ENCODE measurements at regions not wholly inside any gene's neighbourhood (a gene's known extent, or its start where the extent isn't known, plus 50 kb on each side); places are given as distances from the start of the nearest gene placed in this dataset.

DNA sequence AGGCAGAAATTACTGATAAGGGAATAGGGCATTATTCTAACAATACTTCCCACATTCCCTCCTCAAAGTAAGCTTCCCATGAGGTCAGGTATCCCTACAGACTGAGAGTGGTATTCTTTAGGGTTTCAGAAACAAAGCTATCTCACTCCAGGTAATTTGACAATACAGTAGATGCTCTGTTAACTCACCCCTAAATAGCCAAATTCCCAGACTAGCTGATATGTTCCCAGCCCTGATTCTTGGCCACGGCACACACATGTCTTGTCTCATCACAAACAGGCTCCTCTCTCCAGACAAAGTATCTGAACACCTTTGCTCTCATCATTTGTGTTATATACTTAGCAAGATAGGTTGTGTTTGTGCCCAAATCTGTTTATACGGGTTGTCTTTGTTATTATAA is 139.9 kb downstream of the ZNF608 start:
- ATAC-seq = no peak
- no peak for TF ChIP-seq ZC3H10 (CRISPR knock-in tag; IDR thresholded peaks at IDR 0.05)
- TF ChIP-seq, protein P1, sequence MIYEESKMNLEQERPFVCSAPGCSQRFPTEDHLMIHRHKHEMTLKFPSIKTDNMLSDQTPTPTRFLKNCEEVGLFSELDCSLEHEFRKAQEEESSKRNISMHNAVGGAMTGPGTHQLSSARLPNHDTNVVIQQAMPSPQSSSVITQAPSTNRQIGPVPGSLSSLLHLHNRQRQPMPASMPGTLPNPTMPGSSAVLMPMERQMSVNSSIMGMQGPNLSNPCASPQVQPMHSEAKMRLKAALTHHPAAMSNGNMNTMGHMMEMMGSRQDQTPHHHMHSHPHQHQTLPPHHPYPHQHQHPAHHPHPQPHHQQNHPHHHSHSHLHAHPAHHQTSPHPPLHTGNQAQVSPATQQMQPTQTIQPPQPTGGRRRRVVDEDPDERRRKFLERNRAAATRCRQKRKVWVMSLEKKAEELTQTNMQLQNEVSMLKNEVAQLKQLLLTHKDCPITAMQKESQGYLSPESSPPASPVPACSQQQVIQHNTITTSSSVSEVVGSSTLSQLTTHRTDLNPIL (CRISPR knock-in tag; IDR thresholded peaks at IDR 0.05; ENCODE audit: low read depth) = no peak
- TF ChIP-seq TCF4 (CRISPR knock-in tag; IDR thresholded peaks at IDR 0.05; ENCODE audit: borderline replicate concordance) = no peak
- TF ChIP-seq BACH2 (CRISPR knock-in tag; IDR thresholded peaks at IDR 0.05; ENCODE audit: borderline replicate concordance) = no peak
- TF ChIP-seq SNAI2 (CRISPR knock-in tag; IDR thresholded peaks at IDR 0.05) = no peak
- no peak for TF ChIP-seq RARB (CRISPR knock-in tag; IDR thresholded peaks at IDR 0.05)
- no peak for TF ChIP-seq PPARA (CRISPR knock-in tag; IDR thresholded peaks at IDR 0.05; ENCODE audit: borderline replicate concordance)
- no peak for TF ChIP-seq OSR1 (CRISPR knock-in tag; IDR thresholded peaks at IDR 0.05)
- no peak for TF ChIP-seq ZFP30 (CRISPR knock-in tag; IDR thresholded peaks at IDR 0.05)
- TF ChIP-seq ZNF8 (CRISPR knock-in tag; IDR thresholded peaks at IDR 0.05) = no peak
- TF ChIP-seq, protein P2, sequence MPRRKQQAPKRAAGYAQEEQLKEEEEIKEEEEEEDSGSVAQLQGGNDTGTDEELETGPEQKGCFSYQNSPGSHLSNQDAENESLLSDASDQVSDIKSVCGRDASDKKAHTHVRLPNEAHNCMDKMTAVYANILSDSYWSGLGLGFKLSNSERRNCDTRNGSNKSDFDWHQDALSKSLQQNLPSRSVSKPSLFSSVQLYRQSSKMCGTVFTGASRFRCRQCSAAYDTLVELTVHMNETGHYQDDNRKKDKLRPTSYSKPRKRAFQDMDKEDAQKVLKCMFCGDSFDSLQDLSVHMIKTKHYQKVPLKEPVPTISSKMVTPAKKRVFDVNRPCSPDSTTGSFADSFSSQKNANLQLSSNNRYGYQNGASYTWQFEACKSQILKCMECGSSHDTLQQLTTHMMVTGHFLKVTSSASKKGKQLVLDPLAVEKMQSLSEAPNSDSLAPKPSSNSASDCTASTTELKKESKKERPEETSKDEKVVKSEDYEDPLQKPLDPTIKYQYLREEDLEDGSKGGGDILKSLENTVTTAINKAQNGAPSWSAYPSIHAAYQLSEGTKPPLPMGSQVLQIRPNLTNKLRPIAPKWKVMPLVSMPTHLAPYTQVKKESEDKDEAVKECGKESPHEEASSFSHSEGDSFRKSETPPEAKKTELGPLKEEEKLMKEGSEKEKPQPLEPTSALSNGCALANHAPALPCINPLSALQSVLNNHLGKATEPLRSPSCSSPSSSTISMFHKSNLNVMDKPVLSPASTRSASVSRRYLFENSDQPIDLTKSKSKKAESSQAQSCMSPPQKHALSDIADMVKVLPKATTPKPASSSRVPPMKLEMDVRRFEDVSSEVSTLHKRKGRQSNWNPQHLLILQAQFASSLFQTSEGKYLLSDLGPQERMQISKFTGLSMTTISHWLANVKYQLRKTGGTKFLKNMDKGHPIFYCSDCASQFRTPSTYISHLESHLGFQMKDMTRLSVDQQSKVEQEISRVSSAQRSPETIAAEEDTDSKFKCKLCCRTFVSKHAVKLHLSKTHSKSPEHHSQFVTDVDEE (CRISPR knock-in tag; IDR thresholded peaks at IDR 0.05) = no peak
- TF ChIP-seq ZNF70 (CRISPR knock-in tag; IDR thresholded peaks at IDR 0.05) = no peak
- TF ChIP-seq ISL1 (CRISPR knock-in tag; IDR thresholded peaks at IDR 0.05) = no peak
- no peak for TF ChIP-seq ESRRG (CRISPR knock-in tag; IDR thresholded peaks at IDR 0.05)

DNA sequence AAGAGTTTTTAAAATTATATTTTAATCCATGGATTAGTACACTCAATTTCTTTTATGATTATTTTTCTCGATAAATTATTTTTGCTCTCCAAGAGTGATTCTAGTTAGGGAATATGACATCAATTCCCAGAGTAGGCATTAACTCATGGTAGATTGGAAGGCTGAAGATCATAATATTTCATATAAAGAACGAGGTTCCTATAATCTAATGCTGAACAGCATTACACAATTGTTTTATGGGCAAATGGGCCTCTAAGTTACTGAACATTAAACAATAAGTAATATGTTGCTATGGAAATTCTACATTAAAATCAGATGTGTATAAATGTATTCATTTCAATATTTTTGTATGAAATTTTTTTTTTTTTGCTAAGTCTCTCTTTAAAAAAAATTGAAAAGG is 140.3 kb downstream of the ZNF608 start:
- TF ChIP-seq TOX (CRISPR knock-in tag; IDR thresholded peaks at IDR 0.05; ENCODE audit: borderline replicate concordance) (no peak), TCF4 (CRISPR knock-in tag; IDR thresholded peaks at IDR 0.05; ENCODE audit: borderline replicate concordance) (no peak), ZNF565 (CRISPR knock-in tag; conservative IDR thresholded peaks at IDR 0.05; ENCODE audit: low read depth) (no peak), ZNF8 (CRISPR knock-in tag; IDR thresholded peaks at IDR 0.05) (no peak), CSDC2 (CRISPR knock-in tag; IDR thresholded peaks at IDR 0.05) (no peak)
- TF ChIP-seq, protein P3, sequence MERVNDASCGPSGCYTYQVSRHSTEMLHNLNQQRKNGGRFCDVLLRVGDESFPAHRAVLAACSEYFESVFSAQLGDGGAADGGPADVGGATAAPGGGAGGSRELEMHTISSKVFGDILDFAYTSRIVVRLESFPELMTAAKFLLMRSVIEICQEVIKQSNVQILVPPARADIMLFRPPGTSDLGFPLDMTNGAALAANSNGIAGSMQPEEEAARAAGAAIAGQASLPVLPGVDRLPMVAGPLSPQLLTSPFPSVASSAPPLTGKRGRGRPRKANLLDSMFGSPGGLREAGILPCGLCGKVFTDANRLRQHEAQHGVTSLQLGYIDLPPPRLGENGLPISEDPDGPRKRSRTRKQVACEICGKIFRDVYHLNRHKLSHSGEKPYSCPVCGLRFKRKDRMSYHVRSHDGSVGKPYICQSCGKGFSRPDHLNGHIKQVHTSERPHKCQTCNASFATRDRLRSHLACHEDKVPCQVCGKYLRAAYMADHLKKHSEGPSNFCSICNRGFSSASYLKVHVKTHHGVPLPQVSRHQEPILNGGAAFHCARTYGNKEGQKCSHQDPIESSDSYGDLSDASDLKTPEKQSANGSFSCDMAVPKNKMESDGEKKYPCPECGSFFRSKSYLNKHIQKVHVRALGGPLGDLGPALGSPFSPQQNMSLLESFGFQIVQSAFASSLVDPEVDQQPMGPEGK (CRISPR knock-in tag; IDR thresholded peaks at IDR 0.05; ENCODE audit: borderline replicate concordance) = no peak
- TF ChIP-seq, protein P1 (CRISPR knock-in tag; IDR thresholded peaks at IDR 0.05; ENCODE audit: low read depth) = no peak
- TF ChIP-seq, protein P4, sequence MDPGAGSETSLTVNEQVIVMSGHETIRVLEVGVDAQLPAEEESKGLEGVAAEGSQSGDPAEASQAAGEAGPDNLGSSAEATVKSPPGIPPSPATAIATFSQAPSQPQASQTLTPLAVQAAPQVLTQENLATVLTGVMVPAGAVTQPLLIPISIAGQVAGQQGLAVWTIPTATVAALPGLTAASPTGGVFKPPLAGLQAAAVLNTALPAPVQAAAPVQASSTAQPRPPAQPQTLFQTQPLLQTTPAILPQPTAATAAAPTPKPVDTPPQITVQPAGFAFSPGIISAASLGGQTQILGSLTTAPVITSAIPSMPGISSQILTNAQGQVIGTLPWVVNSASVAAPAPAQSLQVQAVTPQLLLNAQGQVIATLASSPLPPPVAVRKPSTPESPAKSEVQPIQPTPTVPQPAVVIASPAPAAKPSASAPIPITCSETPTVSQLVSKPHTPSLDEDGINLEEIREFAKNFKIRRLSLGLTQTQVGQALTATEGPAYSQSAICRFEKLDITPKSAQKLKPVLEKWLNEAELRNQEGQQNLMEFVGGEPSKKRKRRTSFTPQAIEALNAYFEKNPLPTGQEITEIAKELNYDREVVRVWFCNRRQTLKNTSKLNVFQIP (CRISPR knock-in tag; IDR thresholded peaks at IDR 0.05; ENCODE audit: borderline replicate concordance, low read depth) = no peak
- ATAC-seq = no peak

DNA sequence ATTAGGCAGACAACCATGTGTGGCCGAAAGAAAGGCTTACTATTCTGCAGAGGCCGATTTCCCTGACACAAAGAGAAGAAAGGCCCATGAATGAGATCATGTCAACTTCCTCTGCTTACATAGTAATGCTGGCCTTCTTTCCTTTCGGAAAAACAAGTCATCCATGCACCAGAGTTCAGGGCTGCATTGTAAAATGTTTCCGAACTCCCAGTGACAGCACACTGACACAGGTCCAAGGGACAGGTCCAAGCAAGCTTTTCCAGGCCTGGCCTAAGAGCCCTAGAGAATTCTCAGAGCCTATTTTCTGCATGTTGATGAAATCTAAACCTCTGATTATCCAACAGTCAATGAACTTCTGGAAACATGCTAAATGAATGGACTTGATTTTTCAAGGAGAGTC is 140.9 kb downstream of the ZNF608 start:
- no peak for TF ChIP-seq OSR1 (CRISPR knock-in tag; IDR thresholded peaks at IDR 0.05)
- TF ChIP-seq TCF4 (CRISPR knock-in tag; IDR thresholded peaks at IDR 0.05; ENCODE audit: borderline replicate concordance) = no peak
- ATAC-seq = no peak

DNA sequence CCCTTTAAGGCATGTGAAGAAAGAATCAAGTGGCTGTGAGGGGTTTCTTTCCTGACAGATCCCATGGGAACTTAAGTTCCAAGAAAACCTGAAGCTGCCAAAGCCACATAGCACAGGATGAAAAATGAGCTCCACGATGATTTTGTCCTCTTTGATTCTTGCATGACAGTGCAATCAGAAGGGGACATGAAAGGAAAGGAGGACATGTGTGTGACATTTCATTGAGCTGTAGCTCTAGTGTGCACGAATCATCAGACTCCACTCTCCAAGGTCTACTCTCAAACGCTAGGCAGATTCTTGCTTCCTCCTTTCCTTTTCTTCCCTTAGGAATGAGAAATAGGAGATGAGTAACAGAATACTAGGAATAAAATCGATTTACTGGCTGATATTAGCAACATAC is 142.0 kb downstream of the ZNF608 start:
- no peak for ATAC-seq
- TF ChIP-seq, protein P2 (CRISPR knock-in tag; IDR thresholded peaks at IDR 0.05) = no peak
- TF ChIP-seq, protein P5, sequence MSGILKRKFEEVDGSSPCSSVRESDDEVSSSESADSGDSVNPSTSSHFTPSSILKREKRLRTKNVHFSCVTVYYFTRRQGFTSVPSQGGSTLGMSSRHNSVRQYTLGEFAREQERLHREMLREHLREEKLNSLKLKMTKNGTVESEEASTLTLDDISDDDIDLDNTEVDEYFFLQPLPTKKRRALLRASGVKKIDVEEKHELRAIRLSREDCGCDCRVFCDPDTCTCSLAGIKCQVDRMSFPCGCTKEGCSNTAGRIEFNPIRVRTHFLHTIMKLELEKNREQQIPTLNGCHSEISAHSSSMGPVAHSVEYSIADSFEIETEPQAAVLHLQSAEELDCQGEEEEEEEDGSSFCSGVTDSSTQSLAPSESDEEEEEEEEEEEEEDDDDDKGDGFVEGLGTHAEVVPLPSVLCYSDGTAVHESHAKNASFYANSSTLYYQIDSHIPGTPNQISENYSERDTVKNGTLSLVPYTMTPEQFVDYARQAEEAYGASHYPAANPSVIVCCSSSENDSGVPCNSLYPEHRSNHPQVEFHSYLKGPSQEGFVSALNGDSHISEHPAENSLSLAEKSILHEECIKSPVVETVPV (CRISPR knock-in tag; IDR thresholded peaks at IDR 0.05) = no peak
- TF ChIP-seq BACH2 (CRISPR knock-in tag; IDR thresholded peaks at IDR 0.05; ENCODE audit: borderline replicate concordance) (no peak), OSR1 (CRISPR knock-in tag; IDR thresholded peaks at IDR 0.05) (no peak), ZNF8 (CRISPR knock-in tag; IDR thresholded peaks at IDR 0.05) (no peak), TOX (CRISPR knock-in tag; IDR thresholded peaks at IDR 0.05; ENCODE audit: borderline replicate concordance) (no peak)
- TF ChIP-seq, protein P3 (CRISPR knock-in tag; IDR thresholded peaks at IDR 0.05; ENCODE audit: borderline replicate concordance) = no peak
